ENCODE measurements at regions not wholly inside any gene's neighbourhood (a gene's known extent, or its start where the extent isn't known, plus 50 kb on each side); places are given as distances from the start of the nearest gene placed in this dataset.

DNA sequence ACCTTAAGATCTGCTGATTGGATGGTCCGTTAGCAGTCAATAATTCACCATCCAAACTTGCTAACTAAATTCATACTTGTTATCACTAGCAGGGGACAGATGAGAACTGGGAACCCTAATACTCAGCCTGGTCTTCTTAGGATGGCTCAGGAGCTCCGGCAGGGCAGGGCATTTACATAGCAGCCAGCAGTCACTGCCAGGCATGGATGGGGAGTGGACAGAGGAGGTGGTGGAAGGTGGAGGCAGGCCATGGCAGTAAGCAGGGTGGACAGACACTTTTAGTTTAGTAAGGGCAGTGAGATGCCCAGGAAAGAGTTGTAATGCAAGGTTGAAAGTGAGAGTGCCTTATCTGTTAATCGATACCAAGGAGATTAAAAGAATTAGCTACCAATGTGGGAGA is 392.2 kb upstream of the CHST9 start:
- TF ChIP-seq EZH2 (IDR thresholded peaks at IDR 0.05) (no peak), TCF7L2 (IDR thresholded peaks at IDR 0.05; ENCODE audit: borderline replicate concordance, extremely low read depth, insufficient read depth, insufficient read length) (no peak)
- TF ChIP-seq, protein P1, sequence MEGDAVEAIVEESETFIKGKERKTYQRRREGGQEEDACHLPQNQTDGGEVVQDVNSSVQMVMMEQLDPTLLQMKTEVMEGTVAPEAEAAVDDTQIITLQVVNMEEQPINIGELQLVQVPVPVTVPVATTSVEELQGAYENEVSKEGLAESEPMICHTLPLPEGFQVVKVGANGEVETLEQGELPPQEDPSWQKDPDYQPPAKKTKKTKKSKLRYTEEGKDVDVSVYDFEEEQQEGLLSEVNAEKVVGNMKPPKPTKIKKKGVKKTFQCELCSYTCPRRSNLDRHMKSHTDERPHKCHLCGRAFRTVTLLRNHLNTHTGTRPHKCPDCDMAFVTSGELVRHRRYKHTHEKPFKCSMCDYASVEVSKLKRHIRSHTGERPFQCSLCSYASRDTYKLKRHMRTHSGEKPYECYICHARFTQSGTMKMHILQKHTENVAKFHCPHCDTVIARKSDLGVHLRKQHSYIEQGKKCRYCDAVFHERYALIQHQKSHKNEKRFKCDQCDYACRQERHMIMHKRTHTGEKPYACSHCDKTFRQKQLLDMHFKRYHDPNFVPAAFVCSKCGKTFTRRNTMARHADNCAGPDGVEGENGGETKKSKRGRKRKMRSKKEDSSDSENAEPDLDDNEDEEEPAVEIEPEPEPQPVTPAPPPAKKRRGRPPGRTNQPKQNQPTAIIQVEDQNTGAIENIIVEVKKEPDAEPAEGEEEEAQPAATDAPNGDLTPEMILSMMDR (IDR thresholded peaks at IDR 0.05 in 2 of 3, conservative IDR thresholded peaks at IDR 0.05 in 1 of 3; ENCODE audit: borderline replicate concordance in 1 of 3, insufficient read depth in 1 of 3, low read depth in 2 of 3, low read length in 2 of 3), result no peak

Data from HCT116 (cell line).